Osteocyte (in vitro differentiated cells): ENCODE measurements at regions not wholly inside any gene's neighbourhood (a gene's known extent, or its start where the extent isn't known, plus 50 kb on each side); places are given as distances from the start of the nearest gene placed in this dataset.
A peak's percentile ranks its signal among the peaks of the same experiment; 100 is the strongest.

Source experiments
- DNase-seq: peaks from one replicate; pipeline ENCODE4 v3.0.0; 2021; ENCODE audit warnings: mixed read lengths; ENCODE audit not compliant: unreplicated experiment; ENCODE audit errors: extremely low spot score
- H3K27ac Mint-ChIP-seq: one replicate; pipeline ENCODE4 v1.8.0; 2021; ENCODE audit warnings: mild to moderate bottlenecking, mixed read lengths; ENCODE audit not compliant: unreplicated experiment
- H3K27me3 Mint-ChIP-seq: one replicate; pipeline ENCODE4 v1.8.0; 2021; ENCODE audit warnings: mixed read lengths; ENCODE audit not compliant: unreplicated experiment
- H3K36me3 Mint-ChIP-seq: one replicate; pipeline ENCODE4 v1.8.0; 2021; ENCODE audit warnings: mixed read lengths; ENCODE audit not compliant: unreplicated experiment
- H3K4me1 Mint-ChIP-seq: one replicate; pipeline ENCODE4 v1.8.0; 2021; ENCODE audit warnings: mixed read lengths; ENCODE audit not compliant: unreplicated experiment
- H3K4me3 Mint-ChIP-seq: one replicate; pipeline ENCODE4 v1.8.0; 2021; ENCODE audit warnings: mild to moderate bottlenecking, moderate library complexity, mixed read lengths; ENCODE audit not compliant: unreplicated experiment
- H3K9me3 Mint-ChIP-seq: one replicate; pipeline ENCODE4 v1.8.0; 2021; ENCODE audit warnings: mixed read lengths; ENCODE audit not compliant: unreplicated experiment
- CTCF ChIP-seq: fragments of 200-600 bp; sonication (generic); IDR thresholded peaks from 2 replicates; pipeline ENCODE4 v1.5.0; 2021; ENCODE audit warnings: antibody characterized with exemption, mild to moderate bottlenecking, moderate library complexity

DNA sequence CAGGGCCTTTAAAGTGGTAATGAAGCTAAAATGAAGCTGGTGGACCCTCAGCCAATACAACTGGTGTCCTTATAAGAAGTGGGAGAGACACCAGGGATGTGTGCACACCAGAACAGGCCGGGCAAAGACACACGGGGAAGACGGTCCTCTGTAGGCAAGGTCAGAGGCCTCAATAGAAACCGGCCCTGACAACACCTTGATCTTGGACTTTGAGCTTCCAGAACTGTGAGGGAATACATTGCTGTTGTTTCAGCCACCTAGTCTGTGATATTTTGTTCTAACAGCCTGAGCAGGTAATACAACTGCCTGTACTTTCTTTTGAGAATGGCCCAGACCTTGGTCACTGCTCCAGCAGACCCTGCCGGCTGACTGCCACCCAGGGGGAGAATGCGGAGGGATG is 65.6 kb upstream of the FZD7 start:
- no peak overlapping the region for H3K4me3 Mint-ChIP-seq
- H3K27ac Mint-ChIP-seq = no peak overlapping the region

GRCh38 chr2:201968476-201968875 is 65.2 kb upstream of the FZD7 start:
- no peaks in the 10 kb centered on the region for H3K9me3 Mint-ChIP-seq

More for the DNA sequence above, 65.6 kb upstream of the FZD7 start:
- Mint-ChIP-seq H3K36me3 (no peaks in the 10 kb centered on the region), H3K4me1 (peaks cover 46% of the 10 kb centered on the region), H3K9me3 (no peaks in the 10 kb centered on the region), H3K27me3 (no peaks in the 10 kb centered on the region)
- no peak for TF ChIP-seq CTCF
- no peak for DNase-seq

GRCh38 chr2:201969241-201969937 is 64.3 kb upstream of the FZD7 start:
- Mint-ChIP-seq H3K27ac (peak overlapping the region; percentile 90), H3K4me1 (peaks cover 45% of the 10 kb centered on the region), H3K9me3 (no peaks in the 10 kb centered on the region), H3K36me3 (no peaks in the 10 kb centered on the region), H3K4me3 (no peak overlapping the region), H3K27me3 (no peaks in the 10 kb centered on the region)
- no peak for DNase-seq
- TF ChIP-seq CTCF = no peak

More at GRCh38 chr2:201968476-201968875, 65.2 kb upstream of the FZD7 start:
- peaks cover 46% of the 10 kb centered on the region for H3K4me1 Mint-ChIP-seq
- no peak overlapping the region for H3K27ac Mint-ChIP-seq
- H3K27me3 Mint-ChIP-seq = no peaks in the 10 kb centered on the region
- TF ChIP-seq CTCF = no peak
- no peaks in the 10 kb centered on the region for H3K36me3 Mint-ChIP-seq
- DNase-seq = no peak
- no peak overlapping the region for H3K4me3 Mint-ChIP-seq

- no peaks in the 10 kb centered on the region for H3K27me3 Mint-ChIP-seq
- no peak overlapping the region for H3K4me3 Mint-ChIP-seq
- H3K4me1 Mint-ChIP-seq = peaks cover 37% of the 10 kb centered on the region
- no peak for DNase-seq
- H3K36me3 Mint-ChIP-seq = no peaks in the 10 kb centered on the region
- peak overlapping the region; percentile 90 for H3K27ac Mint-ChIP-seq
- TF ChIP-seq CTCF = no peak
- no peaks in the 10 kb centered on the region for H3K9me3 Mint-ChIP-seq
Measured at GRCh38 chr2:201969938-201970785, 63.5 kb upstream of the FZD7 start.

GRCh38 chr2:201970786-201971108 is 62.9 kb upstream of the FZD7 start:
- no peaks in the 10 kb centered on the region for H3K27me3 Mint-ChIP-seq
- H3K36me3 Mint-ChIP-seq = no peaks in the 10 kb centered on the region
- H3K27ac Mint-ChIP-seq = peak overlapping the region; percentile 78
- no peak for DNase-seq
- peaks cover 36% of the 10 kb centered on the region for H3K4me1 Mint-ChIP-seq
- H3K9me3 Mint-ChIP-seq = no peaks in the 10 kb centered on the region
- no peak for TF ChIP-seq CTCF
- H3K4me3 Mint-ChIP-seq = no peak overlapping the region
